ENCODE measurements at regions not wholly inside any gene's neighbourhood (a gene's known extent, or its start where the extent isn't known, plus 50 kb on each side); places are given as distances from the start of the nearest gene placed in this dataset.

DNA sequence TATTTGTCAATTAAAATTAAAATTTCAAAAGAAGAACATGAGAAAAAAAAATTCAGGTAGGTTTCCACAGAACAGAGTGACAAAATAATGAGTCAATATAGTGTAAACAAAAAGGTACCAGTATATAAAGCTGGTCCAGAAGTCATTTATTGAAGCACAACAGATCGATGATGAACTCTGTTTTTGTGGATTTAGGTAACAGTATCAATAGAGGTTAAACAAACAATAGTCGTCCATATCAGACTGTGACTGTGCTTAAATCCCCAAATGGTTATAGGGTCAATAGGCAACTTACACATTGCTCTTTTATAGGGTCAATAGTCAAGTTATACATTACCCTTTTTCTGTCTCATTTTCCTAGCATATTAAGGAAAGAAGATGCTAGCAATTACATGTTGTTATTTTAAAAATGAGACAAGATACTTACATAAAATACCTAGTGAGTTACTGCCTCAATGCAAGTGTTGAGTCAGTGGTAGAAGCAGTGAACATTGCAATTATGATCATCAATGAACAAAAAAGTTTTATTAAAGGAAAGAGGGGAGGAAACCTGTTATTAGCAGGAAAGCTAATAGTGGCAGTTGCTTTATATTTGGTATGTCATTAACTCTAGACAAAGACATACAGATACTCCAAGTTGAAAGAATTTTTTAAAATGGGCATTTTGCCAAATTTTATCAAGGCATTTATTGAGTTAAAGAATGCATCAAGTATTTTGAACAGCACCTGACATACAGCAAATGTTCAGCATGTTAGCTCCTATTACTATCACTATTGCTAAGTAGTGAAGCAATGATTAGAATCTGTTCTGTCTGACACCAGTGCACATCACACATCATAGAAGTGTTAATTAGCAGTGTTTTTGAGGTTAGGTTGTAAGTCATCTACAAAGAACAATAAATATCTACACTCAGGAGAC is 102.9 kb downstream of the CCER1 start:
- Mint-ChIP-seq H3K36me3 (peaks cover 1% of the 10 kb centered on the region), H3K27ac (no peak overlapping the region), H3K27me3 (peaks cover 2% of the 10 kb centered on the region), H3K4me1 (no peaks in the 10 kb centered on the region), H3K9me3 (no peaks in the 10 kb centered on the region), H3K4me3 (no peak overlapping the region)
- ATAC-seq (ENCODE audit: low read depth), result no peak
- DNase-seq, result no peak
- POLR2A ChIA-PET, result no interaction called here

DNA sequence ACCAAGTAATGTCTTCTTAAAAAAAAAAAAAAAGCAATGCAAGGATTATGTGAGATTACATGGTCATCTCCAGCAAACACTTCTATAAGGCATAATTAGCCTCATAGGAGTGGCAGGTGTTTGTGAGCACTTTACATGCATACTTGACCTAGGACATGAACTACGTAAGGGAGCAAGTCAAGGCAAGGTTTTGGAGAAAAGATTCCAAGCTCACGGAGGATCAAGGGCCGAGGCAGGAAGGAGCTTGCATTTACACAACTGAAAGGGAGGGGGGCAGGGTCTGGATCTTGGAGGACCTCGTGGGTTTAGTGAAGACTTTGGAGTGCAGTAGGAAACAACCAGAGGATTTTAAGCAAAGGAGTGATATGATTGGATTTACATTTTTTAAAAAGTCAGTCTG is 112.5 kb downstream of the CCER1 start:
- DNase-seq, result no peak
- H3K36me3 Mint-ChIP-seq, result no peaks in the 10 kb centered on the region
- no peak for ATAC-seq (ENCODE audit: low read depth)
- H3K4me3 Mint-ChIP-seq, result no peak overlapping the region
- H3K9me3 Mint-ChIP-seq, result no peaks in the 10 kb centered on the region
- H3K4me1 Mint-ChIP-seq, result no peaks in the 10 kb centered on the region
- H3K27me3 Mint-ChIP-seq, result peaks cover 2% of the 10 kb centered on the region
- no peak overlapping the region for H3K27ac Mint-ChIP-seq
- POLR2A ChIA-PET, result no interaction called here

DNA sequence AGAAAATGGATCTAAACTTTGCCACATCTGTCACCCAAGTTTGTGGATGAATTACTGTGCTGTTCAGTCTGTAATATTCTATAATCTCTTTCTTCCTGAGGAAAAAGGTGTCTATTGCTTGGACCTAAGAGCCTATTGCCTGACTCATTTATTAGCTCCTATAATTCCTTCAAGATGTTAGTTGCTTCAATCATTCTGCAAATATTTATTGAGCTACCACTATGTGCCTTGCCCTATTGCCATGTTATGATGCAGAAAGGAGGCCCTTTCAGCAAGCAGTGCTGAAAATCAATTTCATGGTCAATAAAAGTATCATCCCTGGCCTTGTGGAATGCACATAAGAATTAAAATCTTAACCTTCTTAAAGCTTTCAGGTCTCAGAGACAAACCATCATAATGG is 113.6 kb downstream of the CCER1 start:
- Mint-ChIP-seq H3K27ac (no peak overlapping the region), H3K9me3 (no peaks in the 10 kb centered on the region), H3K27me3 (peaks cover 2% of the 10 kb centered on the region), H3K4me1 (no peaks in the 10 kb centered on the region), H3K4me3 (no peak overlapping the region), H3K36me3 (no peaks in the 10 kb centered on the region)
- POLR2A ChIA-PET, result no interaction called here
- DNase-seq (no peak), ATAC-seq (ENCODE audit: low read depth) (no peak)

DNA sequence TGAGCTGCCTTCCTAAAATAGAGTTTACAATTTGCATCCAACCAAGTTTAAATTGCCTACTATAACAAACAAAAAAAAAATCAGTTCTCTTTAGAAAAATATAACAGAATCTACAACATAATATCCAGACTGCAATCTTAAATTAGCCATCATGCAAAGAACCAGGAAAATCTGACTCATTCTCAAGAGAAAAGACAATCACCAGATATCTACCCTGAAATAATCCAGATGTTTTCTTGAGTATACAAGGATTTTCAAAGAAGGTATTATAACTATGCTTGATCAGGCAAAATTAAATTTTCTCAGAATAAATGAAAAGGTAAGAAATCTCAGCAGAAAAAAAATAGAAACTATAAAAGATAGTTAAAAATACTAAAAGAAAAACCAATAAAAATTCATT is 115.6 kb downstream of the CCER1 start:
- Mint-ChIP-seq H3K27me3 (no peaks in the 10 kb centered on the region), H3K9me3 (no peaks in the 10 kb centered on the region), H3K4me3 (no peak overlapping the region), H3K36me3 (no peaks in the 10 kb centered on the region), H3K27ac (no peak overlapping the region), H3K4me1 (no peaks in the 10 kb centered on the region)
- POLR2A ChIA-PET, result no interaction called here
- ATAC-seq (ENCODE audit: low read depth) (no peak), DNase-seq (no peak)

DNA sequence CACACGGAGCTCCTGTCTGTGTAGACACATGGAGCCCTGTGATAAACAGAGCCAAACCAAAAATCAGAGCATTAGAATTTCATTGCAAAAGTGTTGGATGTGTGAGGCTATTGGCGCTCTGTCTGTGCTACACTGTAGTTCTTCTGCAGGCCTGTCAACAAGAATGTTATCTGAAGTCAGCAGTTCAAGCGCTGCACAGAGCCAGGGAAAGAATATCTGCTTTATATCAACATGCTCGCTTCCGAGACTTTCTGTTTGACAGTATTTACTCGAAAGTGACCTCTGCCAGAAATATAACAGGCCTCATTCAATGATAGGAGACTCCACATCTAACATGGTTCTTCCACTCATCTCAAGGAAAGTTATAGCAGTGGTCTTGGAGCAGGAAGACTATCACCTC is 118.3 kb downstream of the CCER1 start:
- Mint-ChIP-seq H3K4me1 (no peaks in the 10 kb centered on the region), H3K4me3 (no peak overlapping the region), H3K36me3 (no peaks in the 10 kb centered on the region), H3K9me3 (no peaks in the 10 kb centered on the region), H3K27ac (no peak overlapping the region), H3K27me3 (no peaks in the 10 kb centered on the region)
- no peak for ATAC-seq (ENCODE audit: low read depth)
- DNase-seq, result no peak
- POLR2A ChIA-PET, result no interaction called here

DNA sequence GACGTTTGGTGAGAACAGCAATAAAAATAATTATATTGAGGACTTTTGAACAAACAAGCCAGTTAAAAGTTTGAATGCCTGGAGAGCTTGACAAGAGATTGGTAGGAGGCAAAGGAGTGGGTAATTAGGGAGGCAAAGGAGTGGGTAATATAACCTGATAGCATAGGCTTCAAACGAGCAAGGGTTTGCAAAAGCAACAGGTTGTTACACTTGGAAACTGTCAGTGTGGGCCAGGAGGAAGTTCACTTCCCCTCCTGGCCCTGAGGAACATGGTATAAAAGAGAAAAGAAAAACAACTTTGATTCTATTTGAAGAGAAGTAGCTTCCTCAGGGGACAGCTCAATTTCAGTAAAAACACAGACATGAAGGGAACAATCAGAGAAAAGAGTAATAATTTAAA is 121.7 kb downstream of the CCER1 start:
- DNase-seq (no peak), ATAC-seq (ENCODE audit: low read depth) (no peak)
- Mint-ChIP-seq H3K36me3 (no peaks in the 10 kb centered on the region), H3K4me3 (no peak overlapping the region), H3K4me1 (no peaks in the 10 kb centered on the region), H3K27me3 (no peaks in the 10 kb centered on the region), H3K9me3 (no peaks in the 10 kb centered on the region), H3K27ac (no peak overlapping the region)
- POLR2A ChIA-PET, result no interaction called here

DNA sequence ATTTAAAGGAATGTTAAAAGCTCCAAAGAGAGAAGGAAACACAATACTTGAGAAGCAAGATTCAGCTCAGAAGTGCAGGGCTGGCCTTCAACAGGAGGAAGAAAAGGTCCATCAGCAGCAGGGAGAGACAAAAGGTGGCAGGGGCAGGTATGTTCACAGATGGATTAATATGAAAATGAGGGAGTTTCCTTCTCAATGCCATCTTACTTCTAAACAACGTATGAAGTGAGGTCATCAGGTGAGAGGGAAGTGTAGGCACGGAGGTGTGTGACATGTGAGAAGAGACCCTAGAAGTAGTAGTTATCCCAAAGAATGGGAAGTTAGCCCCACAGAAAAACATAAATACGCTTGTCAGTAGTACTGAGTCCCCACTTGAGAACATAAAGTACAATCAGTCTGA is 122.5 kb downstream of the CCER1 start:
- no peaks in the 10 kb centered on the region for H3K4me1 Mint-ChIP-seq
- POLR2A ChIA-PET, result no interaction called here
- DNase-seq, result no peak
- no peaks in the 10 kb centered on the region for H3K36me3 Mint-ChIP-seq
- no peaks in the 10 kb centered on the region for H3K27me3 Mint-ChIP-seq
- ATAC-seq (ENCODE audit: low read depth), result no peak
- no peak overlapping the region for H3K4me3 Mint-ChIP-seq
- H3K9me3 Mint-ChIP-seq, result no peaks in the 10 kb centered on the region
- no peak overlapping the region for H3K27ac Mint-ChIP-seq

DNA sequence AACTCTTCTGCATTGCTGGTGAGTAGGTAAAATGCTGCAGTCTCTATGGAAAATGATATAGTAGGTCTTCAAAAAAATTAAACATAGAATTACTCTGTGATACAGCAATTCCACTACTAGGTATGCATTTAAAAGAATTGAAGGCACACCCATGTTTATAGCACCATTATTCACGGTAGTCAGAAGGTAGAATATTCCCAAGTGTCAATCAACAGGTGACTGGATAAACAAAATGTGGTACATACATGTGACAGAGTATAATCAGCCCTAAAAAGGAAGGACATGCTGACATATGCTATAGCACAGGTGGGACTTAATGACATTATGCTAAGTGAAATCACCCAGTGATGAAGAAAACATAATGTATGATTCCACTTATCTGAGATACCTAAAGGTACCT is 123.3 kb downstream of the CCER1 start:
- Mint-ChIP-seq H3K4me3 (no peak overlapping the region), H3K27me3 (no peaks in the 10 kb centered on the region), H3K27ac (no peak overlapping the region), H3K4me1 (no peaks in the 10 kb centered on the region), H3K9me3 (no peaks in the 10 kb centered on the region), H3K36me3 (no peaks in the 10 kb centered on the region)
- POLR2A ChIA-PET, result no interaction called here
- DNase-seq (no peak), ATAC-seq (ENCODE audit: low read depth) (no peak)

DNA sequence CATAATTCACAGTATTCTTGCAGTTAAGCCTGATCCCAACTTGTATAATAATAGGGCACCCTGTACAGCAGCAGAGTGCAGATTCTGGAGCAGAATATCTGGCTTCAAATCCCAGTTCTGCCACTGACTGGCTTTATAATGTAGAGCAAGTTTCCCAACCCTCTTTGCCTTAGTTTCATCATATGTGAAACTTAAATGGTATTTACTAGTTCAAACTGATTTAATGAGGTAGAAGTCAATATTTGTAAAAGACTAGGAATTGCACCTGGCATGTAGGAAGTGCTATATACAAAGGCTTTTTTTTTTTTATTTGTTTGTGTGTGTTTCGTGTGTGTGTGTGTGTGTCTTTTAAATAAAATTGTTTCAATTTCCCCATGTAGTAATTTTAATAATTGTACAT is 125.9 kb downstream of the CCER1 start:
- DNase-seq (no peak), ATAC-seq (ENCODE audit: low read depth) (no peak)
- Mint-ChIP-seq H3K27ac (no peak overlapping the region), H3K36me3 (no peaks in the 10 kb centered on the region), H3K4me1 (no peaks in the 10 kb centered on the region), H3K4me3 (no peak overlapping the region), H3K27me3 (no peaks in the 10 kb centered on the region), H3K9me3 (no peaks in the 10 kb centered on the region)
- POLR2A ChIA-PET, result no interaction called here

DNA sequence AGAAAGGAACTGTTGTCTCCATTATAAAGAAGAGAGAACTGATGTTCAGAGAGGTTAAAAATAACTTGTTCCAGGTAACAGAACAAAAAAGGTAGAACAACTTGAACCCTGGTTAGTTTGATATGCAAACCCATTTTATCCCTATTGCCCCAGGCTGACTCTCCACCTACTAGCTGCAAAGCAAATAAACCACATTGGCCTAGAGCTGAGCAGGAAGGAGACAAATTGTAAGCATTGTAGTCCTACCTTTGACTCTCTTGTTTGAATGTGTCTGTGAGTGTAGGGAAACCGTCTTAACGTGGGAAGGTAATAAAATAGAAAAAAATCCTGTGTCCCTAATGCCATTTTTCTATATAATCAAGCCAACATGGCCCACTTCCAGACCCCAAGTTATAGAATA is 126.4 kb downstream of the CCER1 start:
- Mint-ChIP-seq H3K27me3 (no peaks in the 10 kb centered on the region), H3K9me3 (no peaks in the 10 kb centered on the region), H3K4me1 (no peaks in the 10 kb centered on the region), H3K36me3 (no peaks in the 10 kb centered on the region), H3K4me3 (no peak overlapping the region), H3K27ac (no peak overlapping the region)
- DNase-seq (no peak), ATAC-seq (ENCODE audit: low read depth) (no peak)
- POLR2A ChIA-PET, result no interaction called here

DNA sequence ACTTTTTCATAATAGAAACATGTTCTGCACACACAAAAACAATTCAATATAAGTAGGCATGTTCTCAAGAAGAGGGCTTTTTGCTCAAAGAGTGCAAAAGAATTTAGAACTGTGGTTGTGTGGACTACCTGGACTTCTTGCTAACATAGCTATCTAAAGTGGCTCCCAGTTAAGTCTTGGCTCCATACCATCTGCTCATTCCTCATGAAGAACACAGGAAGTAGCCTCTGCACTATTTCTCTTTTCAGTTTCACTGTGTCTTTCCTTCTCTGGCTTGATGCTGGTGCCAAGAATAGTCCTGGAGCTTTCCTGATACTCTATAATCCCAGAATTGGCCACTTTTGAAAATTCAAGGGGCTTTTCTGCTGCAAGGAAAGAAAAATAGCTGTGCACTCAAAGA is 127.4 kb downstream of the CCER1 start:
- H3K27me3 Mint-ChIP-seq, result no peaks in the 10 kb centered on the region
- no peak for DNase-seq
- no peaks in the 10 kb centered on the region for H3K36me3 Mint-ChIP-seq
- no peak overlapping the region for H3K4me3 Mint-ChIP-seq
- no peak for ATAC-seq (ENCODE audit: low read depth)
- H3K4me1 Mint-ChIP-seq, result no peaks in the 10 kb centered on the region
- H3K27ac Mint-ChIP-seq, result no peak overlapping the region
- POLR2A ChIA-PET, result no interaction called here
- no peaks in the 10 kb centered on the region for H3K9me3 Mint-ChIP-seq

DNA sequence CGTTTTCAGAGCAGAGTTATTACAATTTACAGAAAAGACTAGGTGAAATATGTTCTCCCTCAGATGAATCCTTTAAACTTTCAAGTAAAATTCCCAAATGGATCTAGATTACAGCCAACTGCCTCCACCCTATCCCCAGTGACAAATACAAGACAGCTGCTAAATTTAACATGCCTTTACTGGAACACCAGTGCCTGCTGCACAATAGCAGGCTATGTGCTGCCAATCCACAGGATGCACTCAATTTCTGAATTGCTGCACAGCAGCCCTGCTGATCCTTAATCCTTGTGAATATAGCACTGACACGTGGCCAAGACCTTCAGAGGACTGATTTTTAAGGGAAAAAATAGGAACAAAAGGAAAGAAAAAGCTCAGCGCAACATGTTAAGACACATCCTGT is 128.9 kb downstream of the CCER1 start:
- Mint-ChIP-seq H3K9me3 (no peaks in the 10 kb centered on the region), H3K27me3 (no peaks in the 10 kb centered on the region), H3K4me3 (no peak overlapping the region), H3K4me1 (no peaks in the 10 kb centered on the region), H3K27ac (no peak overlapping the region), H3K36me3 (no peaks in the 10 kb centered on the region)
- DNase-seq, result no peak
- POLR2A ChIA-PET, result no interaction called here
- ATAC-seq (ENCODE audit: low read depth), result no peak

DNA sequence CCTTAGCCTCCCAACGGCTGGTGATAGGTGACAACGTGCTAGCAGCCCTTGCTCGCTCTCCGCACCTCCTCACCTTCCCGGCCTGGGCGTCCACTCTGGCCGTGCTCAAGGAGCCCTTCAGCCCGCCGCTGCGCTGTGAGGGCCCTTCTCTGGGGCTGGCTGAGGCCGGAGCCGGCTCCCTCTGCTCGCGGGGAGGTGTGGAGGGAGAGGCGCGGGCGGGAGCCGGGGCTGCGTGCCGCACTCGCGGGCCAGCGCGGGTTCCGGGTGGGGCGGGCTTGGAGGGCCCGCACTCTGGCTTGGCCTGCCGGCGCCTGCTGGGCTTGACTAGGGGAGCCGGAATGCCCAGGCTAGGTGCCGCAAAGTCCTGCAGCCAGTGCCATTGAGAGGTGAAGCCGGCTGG is 131.1 kb downstream of the CCER1 start:
- DNase-seq, result no peak
- Mint-ChIP-seq H3K9me3 (no peaks in the 10 kb centered on the region), H3K27me3 (no peaks in the 10 kb centered on the region), H3K4me3 (no peak overlapping the region), H3K36me3 (no peaks in the 10 kb centered on the region), H3K4me1 (no peaks in the 10 kb centered on the region), H3K27ac (no peak overlapping the region)
- ATAC-seq (ENCODE audit: low read depth), result no peak
- POLR2A ChIA-PET, result no interaction called here

DNA sequence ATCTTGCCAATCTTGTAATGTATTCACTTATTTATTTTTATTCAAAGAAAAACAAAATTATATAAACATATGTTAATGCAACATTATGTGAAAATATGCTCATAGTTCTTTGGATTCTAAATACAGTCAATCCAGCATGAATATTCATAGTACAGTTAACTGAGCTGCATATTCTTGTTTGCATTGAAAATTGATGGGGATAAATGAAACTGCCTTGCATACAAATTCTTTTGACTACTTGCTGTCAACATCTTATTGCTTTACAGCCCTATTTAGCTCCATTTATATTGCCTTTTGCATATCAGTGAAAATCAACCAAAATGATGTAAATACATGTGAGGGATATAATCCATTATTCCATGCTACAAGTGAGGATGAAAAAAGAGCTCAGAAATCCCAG is 135.3 kb downstream of the CCER1 start:
- no peaks in the 10 kb centered on the region for H3K36me3 Mint-ChIP-seq
- POLR2A ChIA-PET, result no interaction called here
- H3K4me1 Mint-ChIP-seq, result no peaks in the 10 kb centered on the region
- ATAC-seq (ENCODE audit: low read depth) (no peak), DNase-seq (no peak)
- no peak overlapping the region for H3K27ac Mint-ChIP-seq
- H3K4me3 Mint-ChIP-seq, result no peak overlapping the region
- no peaks in the 10 kb centered on the region for H3K9me3 Mint-ChIP-seq
- H3K27me3 Mint-ChIP-seq, result no peaks in the 10 kb centered on the region
